ENCODE measurements at regions not wholly inside any gene's neighbourhood (a gene's known extent, or its start where the extent isn't known, plus 50 kb on each side); places are given as distances from the start of the nearest gene placed in this dataset.

DNA sequence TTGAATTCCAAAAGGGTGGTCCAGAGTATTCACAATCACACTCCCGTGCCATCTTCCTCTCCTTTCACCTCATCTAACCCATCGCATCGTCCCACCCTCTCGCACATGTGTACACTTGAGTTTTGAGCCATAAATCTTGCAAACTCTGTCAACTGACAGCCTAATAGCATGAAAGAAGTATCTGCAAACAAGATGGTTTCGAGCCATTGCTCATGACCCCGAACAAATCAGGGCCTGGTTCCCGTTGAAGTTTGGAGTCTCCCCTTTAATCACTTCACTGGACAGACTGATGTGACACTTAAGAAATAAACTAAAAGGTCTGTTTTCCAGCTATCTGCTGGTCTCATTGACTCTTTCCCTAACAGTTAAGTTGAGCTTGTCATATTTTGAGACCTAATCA, 223.6 kb upstream of the SOX5 start:
- TF ChIP-seq, protein P1, sequence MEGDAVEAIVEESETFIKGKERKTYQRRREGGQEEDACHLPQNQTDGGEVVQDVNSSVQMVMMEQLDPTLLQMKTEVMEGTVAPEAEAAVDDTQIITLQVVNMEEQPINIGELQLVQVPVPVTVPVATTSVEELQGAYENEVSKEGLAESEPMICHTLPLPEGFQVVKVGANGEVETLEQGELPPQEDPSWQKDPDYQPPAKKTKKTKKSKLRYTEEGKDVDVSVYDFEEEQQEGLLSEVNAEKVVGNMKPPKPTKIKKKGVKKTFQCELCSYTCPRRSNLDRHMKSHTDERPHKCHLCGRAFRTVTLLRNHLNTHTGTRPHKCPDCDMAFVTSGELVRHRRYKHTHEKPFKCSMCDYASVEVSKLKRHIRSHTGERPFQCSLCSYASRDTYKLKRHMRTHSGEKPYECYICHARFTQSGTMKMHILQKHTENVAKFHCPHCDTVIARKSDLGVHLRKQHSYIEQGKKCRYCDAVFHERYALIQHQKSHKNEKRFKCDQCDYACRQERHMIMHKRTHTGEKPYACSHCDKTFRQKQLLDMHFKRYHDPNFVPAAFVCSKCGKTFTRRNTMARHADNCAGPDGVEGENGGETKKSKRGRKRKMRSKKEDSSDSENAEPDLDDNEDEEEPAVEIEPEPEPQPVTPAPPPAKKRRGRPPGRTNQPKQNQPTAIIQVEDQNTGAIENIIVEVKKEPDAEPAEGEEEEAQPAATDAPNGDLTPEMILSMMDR (IDR thresholded peaks at IDR 0.05; ENCODE audit: low read depth, low read length): no peak
- TF ChIP-seq EZH2phosphoT487 (IDR thresholded peaks at IDR 0.05; ENCODE audit: low read depth): no peak

Measured in OCI-LY3 (cell line).